HepG2 (cell line): ENCODE measurements at regions not wholly inside any gene's neighbourhood (a gene's known extent, or its start where the extent isn't known, plus 50 kb on each side); places are given as distances from the start of the nearest gene placed in this dataset.

ENCODE experiments used
- ATAC-seq: fragments of 200-7000 bp; cut with Tn5 transposase; 3 replicates; pipeline ENCODE4 v1.9.1; 2020; ENCODE audit warnings: mild to moderate bottlenecking, moderate library complexity
- BruUV-seq: library from RNA; stranded (reverse); fragments of 400-500 nt; replicated peaks from 2 replicates; lab custom pipeline; 2021; lab: Mats Ljungman, UMichigan
- CTCF ChIA-PET: fragments of 300-600 bp; formaldehyde crosslinking; extraction: SDS; loops from one replicate; lab custom pipeline; 2021; ENCODE audit warnings: low total read pairs, inconsistent platforms, low intra/inter-chr PET ratio; lab: Yijun Ruan, JAX
- POLR2A ChIA-PET: fragments of 350-600 bp; sonication (Branson Sonifier 250); formaldehyde crosslinking; loops from one replicate; lab custom pipeline; 2020; ENCODE audit warnings: antibody characterized with exemption, inconsistent platforms; lab: Yijun Ruan, JAX
- DNase-seq: peaks from one replicate; pipeline ENCODE4 v3.0.0-alpha.2; 2015; ENCODE audit warnings: low spot score
- FAIRE-seq: peaks from 3 replicates; lab custom pipeline; 2011; peaks lifted over from hg19 to GRCh38; lab: Jason Lieb, UNC
- H2AFZ ChIP-seq: one replicate; pipeline ENCODE4 v1.6.1; 2011; ENCODE audit warnings: low read length, inconsistent platforms
- H3K27ac ChIP-seq: fragments of 300-600 bp; 3 replicates; pipeline ENCODE4 v1.8.0; 2011; ENCODE audit warnings: mixed run types, mild to moderate bottlenecking, mixed read lengths, low read length, inconsistent platforms; ENCODE audit not compliant: insufficient read depth; ENCODE audit errors: extremely low read length
- H3K27me3 ChIP-seq, 2 experiments: fragments of 200-600 bp in 1 of 2; 2 replicates in 1 of 2; 3 replicates in 1 of 2; pipeline versions ENCODE4 v1.6.0 to v1.8.0; 2011; ENCODE audit warnings: low read length in 2 of 2, mild to moderate bottlenecking in 2 of 2, moderate library complexity in 2 of 2, inconsistent platforms in 1 of 2; ENCODE audit not compliant: insufficient read depth in 2 of 2, control insufficient read depth in 1 of 2
- H3K36me3 ChIP-seq, 2 experiments: fragments of 200-600 bp in 1 of 2; replicated peaks in 1 of 2; 2 replicates in 1 of 2; 3 replicates in 1 of 2; pipeline versions ENCODE4 v1.5.1 to v1.8.0; 2011; ENCODE audit warnings: low read length in 2 of 2, inconsistent platforms in 1 of 2; ENCODE audit not compliant: insufficient read depth in 2 of 2, control insufficient read depth in 1 of 2
- H3K4me1 ChIP-seq: 2 replicates; pipeline ENCODE4 v1.5.1; 2012; ENCODE audit warnings: low read length, inconsistent platforms; ENCODE audit not compliant: insufficient read depth
- H3K4me2 ChIP-seq: 2 replicates; pipeline ENCODE4 v1.6.0; 2011; ENCODE audit warnings: low read depth, low read length, inconsistent platforms
- H3K4me3 ChIP-seq, 3 experiments: fragments of 200-600 bp in 1 of 3; sonication (generic), shearing (Covaris generic) in 1 of 3; replicated peaks in 1 of 3; 2 replicates each; pipeline ENCODE4 v1.5.1; 2011 to 2016; ENCODE audit warnings: low read length in 3 of 3, inconsistent platforms in 2 of 3, low read depth in 2 of 3, mild to moderate bottlenecking in 2 of 3, control low read depth in 1 of 3, mixed read lengths in 1 of 3; ENCODE audit not compliant: insufficient read depth in 1 of 3
- H3K79me2 ChIP-seq: one replicate; pipeline ENCODE4 v1.6.1; 2011; ENCODE audit warnings: low read length, inconsistent platforms; ENCODE audit not compliant: insufficient read depth
- H3K9ac ChIP-seq: 2 replicates; pipeline ENCODE4 v1.6.0; 2011; ENCODE audit warnings: mild to moderate bottlenecking, low read depth, low read length, inconsistent platforms; ENCODE audit not compliant: insufficient read depth
- H3K9me3 ChIP-seq: 2 replicates; pipeline ENCODE4 v1.5.1; 2012; ENCODE audit warnings: mild to moderate bottlenecking, low read length
- H4K20me1 ChIP-seq: 2 replicates; pipeline ENCODE4 v1.6.0; 2011; ENCODE audit warnings: inconsistent platforms, mild to moderate bottlenecking, low read length, moderate library complexity; ENCODE audit not compliant: insufficient read depth
- AGO1 ChIP-seq: fragments of 200-400 bp; formaldehyde crosslinking; IDR thresholded peaks from 2 replicates; pipeline ENCODE4 v1.6.1; 2017; ENCODE audit warnings: mild to moderate bottlenecking, low read depth, low read length, moderate library complexity; ENCODE audit not compliant: poor library complexity, severe bottlenecking
- AGO2 ChIP-seq: fragments of 200-400 bp; formaldehyde crosslinking; optimal IDR thresholded peaks from 2 replicates; pipeline ENCODE3; 2017; ENCODE audit warnings: mild to moderate bottlenecking, low read depth, low read length, moderate library complexity
- EP300 ChIP-seq, 3 experiments: sonication (generic) in 1 of 3; formaldehyde crosslinking in 1 of 3; IDR thresholded peaks; 2 replicates each; pipeline versions ENCODE4 v1.5.1 to v1.6.1; 2011 to 2020; ENCODE audit warnings: low read depth in 2 of 3, low read length in 2 of 3, borderline replicate concordance in 1 of 3, improper control_type of control experiment in 1 of 3, mild to moderate bottlenecking in 1 of 3, missing genetic modification reagents in 1 of 3, moderate library complexity in 1 of 3
- GMEB2 ChIP-seq: IDR thresholded peaks from 2 replicates; pipeline ENCODE4 v1.6.1; 2016; ENCODE audit warnings: missing biosample characterization, missing genetic modification reagents, low read depth
- HOXA5 ChIP-seq: sonication (generic); formaldehyde crosslinking; IDR thresholded peaks from 2 replicates; pipeline ENCODE4 v1.4.0; 2020; ENCODE audit warnings: missing genetic modification reagents
- MAFK ChIP-seq, 2 experiments: IDR thresholded peaks in 1 of 2; conservative IDR thresholded peaks in 1 of 2; 2 replicates each; pipeline ENCODE4 v1.6.1; 2011; ENCODE audit warnings: improper control_type of control experiment in 2 of 2, low read length in 2 of 2
- MXD4 ChIP-seq: IDR thresholded peaks from 2 replicates; pipeline ENCODE4 v1.6.1; 2016; ENCODE audit warnings: mild to moderate bottlenecking, missing biosample characterization, missing genetic modification reagents
- NAIF1 ChIP-seq: sonication (generic); formaldehyde crosslinking; IDR thresholded peaks from 2 replicates; pipeline ENCODE4 v1.5.0; 2020; ENCODE audit warnings: mild to moderate bottlenecking, missing genetic modification reagents, borderline replicate concordance
- NR1H2 ChIP-seq: sonication (generic); formaldehyde crosslinking; IDR thresholded peaks from 2 replicates; pipeline ENCODE4 v1.8.1; 2022; ENCODE audit warnings: low read depth, missing genetic modification reagents, borderline replicate concordance
- RXRA ChIP-seq: sonication (generic); formaldehyde crosslinking; IDR thresholded peaks from 2 replicates; pipeline ENCODE4 v1.5.1; 2020; ENCODE audit warnings: missing genetic modification reagents
- SCMH1 ChIP-seq: sonication (generic); formaldehyde crosslinking; IDR thresholded peaks from 2 replicates; pipeline ENCODE4 v1.9.0; 2021; ENCODE audit warnings: missing genetic modification reagents, mild to moderate bottlenecking, borderline replicate concordance
- SETDB1 ChIP-seq: sonication (generic); formaldehyde crosslinking; IDR thresholded peaks from 2 replicates; pipeline ENCODE4 v1.5.1; 2020; ENCODE audit warnings: missing genetic modification reagents, mild to moderate bottlenecking, borderline replicate concordance
- ZNF264 ChIP-seq: sonication (generic); formaldehyde crosslinking; IDR thresholded peaks from 2 replicates; pipeline ENCODE4 v1.4.0; 2020; ENCODE audit warnings: missing genetic modification reagents
- ZNF569 ChIP-seq: sonication (generic); formaldehyde crosslinking; IDR thresholded peaks from 2 replicates; pipeline ENCODE4 v1.5.0; 2020; ENCODE audit warnings: mild to moderate bottlenecking, missing genetic modification reagents, moderate library complexity, borderline replicate concordance
- ZNF749 ChIP-seq: sonication (generic); formaldehyde crosslinking; IDR thresholded peaks from 2 replicates; pipeline ENCODE4 v1.8.0; 2022; ENCODE audit warnings: mild to moderate bottlenecking, missing genetic modification reagents, moderate library complexity, borderline replicate concordance
- ZNF784 ChIP-seq: sonication (generic); formaldehyde crosslinking; IDR thresholded peaks from 2 replicates; pipeline ENCODE4 v1.5.1; 2020; ENCODE audit warnings: missing genetic modification reagents, mild to moderate bottlenecking, borderline replicate concordance
- WGBS: methylation state at CpG from one replicate; pipeline ENCODE4 v1.1.6; 2017; ENCODE audit warnings: low lambda C conversion rate; 5-methylcytosine and 5-hydroxymethylcytosine counted together
- in situ Hi-C: cut with HindIII; loops from 2 replicates; pipeline ENCODE4 v1.10.0; 2017; ENCODE audit warnings: low pct_unique_long_range_greater_than_20kb; ENCODE audit not compliant: extremely low pct_ligation_motif_present
- intact Hi-C: fragments of 100-400 bp; cut with micrococcal nuclease; formaldehyde crosslinking; loops from one replicate; pipeline ENCODE4 v1.10.0; 2022; ENCODE audit not compliant: unreplicated experiment

- in situ Hi-C loops = no loop called here
- no peak for DNase-seq
- H3K9ac ChIP-seq = no peak overlapping the region
- TF ChIP-seq MXD4 (CRISPR knock-in tag) (no peak), HOXA5 (CRISPR knock-in tag) (no peak), SETDB1 (no peak), AGO1 (no peak), ZNF784 (no peak), SCMH1 (CRISPR knock-in tag) (no peak), ZNF569 (CRISPR knock-in tag) (no peak), RXRA (CRISPR knock-in tag) (no peak)
- TF ChIP-seq, all 625 proteins: peak for 0
- H3K27me3 ChIP-seq = no peaks in the 10 kb centered on the region
- no peaks in the 10 kb centered on the region for H3K9me3 ChIP-seq
- H3K27ac ChIP-seq = no peak overlapping the region
- ChIA-PET POLR2A (no interaction called here), CTCF (no interaction called here)
- H3K36me3 ChIP-seq = no peaks in the 10 kb centered on the region
- 0% methylated on average over 2 of the region's 2 CpGs for WGBS
- intact Hi-C loops = no loop called here
- H4K20me1 ChIP-seq = no peaks in the 10 kb centered on the region
- H3K4me2 ChIP-seq = no peak overlapping the region
- H2AFZ ChIP-seq = no peak overlapping the region
- no TSS peak for BruUV-seq
- H3K4me3 ChIP-seq = no peak overlapping the region
- no peaks in the 10 kb centered on the region for H3K79me2 ChIP-seq
- ATAC-seq (no peak), FAIRE-seq (no peak)
- H3K4me1 ChIP-seq = no peaks in the 10 kb centered on the region
Observed at GRCh38 chr5:98638111-98638510, 135.4 kb upstream of the RGMB start.

DNA sequence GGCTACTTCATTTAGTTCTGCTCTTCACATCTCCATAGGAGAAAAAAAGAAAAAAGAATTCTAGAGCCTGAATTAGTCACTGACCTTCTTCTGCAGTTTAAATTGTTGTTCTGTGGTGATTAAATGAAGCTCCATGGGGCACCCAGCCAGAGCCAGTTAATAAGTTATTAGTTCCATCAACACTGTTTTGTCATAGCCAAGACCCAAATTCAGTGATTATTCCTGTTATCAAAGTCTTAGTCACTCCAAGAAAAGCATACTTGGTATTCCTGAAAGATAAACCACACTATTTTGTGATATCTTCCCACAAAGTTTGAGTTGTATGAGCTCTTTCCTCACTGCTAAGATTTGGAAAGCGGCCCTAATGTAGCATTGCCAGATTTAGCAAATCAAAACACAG, 134.8 kb upstream of the RGMB start:
- no peaks in the 10 kb centered on the region for H3K79me2 ChIP-seq
- no peaks in the 10 kb centered on the region for H3K9me3 ChIP-seq
- no peaks in the 10 kb centered on the region for H3K27me3 ChIP-seq
- POLR2A ChIA-PET = no interaction called here
- BruUV-seq = no TSS peak
- CTCF ChIA-PET = no interaction called here
- in situ Hi-C loops = no loop called here
- ATAC-seq = no peak
- H3K4me1 ChIP-seq = no peaks in the 10 kb centered on the region
- H3K4me2 ChIP-seq = no peak overlapping the region
- no peak overlapping the region for H2AFZ ChIP-seq
- H3K27ac ChIP-seq = no peak overlapping the region
- no peak overlapping the region for H3K4me3 ChIP-seq
- no peak for DNase-seq
- no peak overlapping the region for H3K9ac ChIP-seq
- FAIRE-seq = no peak
- H3K36me3 ChIP-seq = no peaks in the 10 kb centered on the region
- H4K20me1 ChIP-seq = no peaks in the 10 kb centered on the region
- intact Hi-C loops = no loop called here
- WGBS = 0% methylated on average over 1 of the region's 1 CpG
- no peak for TF ChIP-seq GMEB2 (CRISPR knock-in tag)
- TF ChIP-seq ZNF749 (CRISPR knock-in tag) = no peak
- TF ChIP-seq EP300 (IDR thresholded peaks at IDR 0.05; ENCODE audit: low read depth in 2 of 2, low read length in 2 of 2) = no peak
- no peak for TF ChIP-seq EP300 (CRISPR knock-in tag; IDR thresholded peaks at IDR 0.05; ENCODE audit: borderline replicate concordance)
- no peak for TF ChIP-seq NAIF1 (CRISPR knock-in tag)
- TF ChIP-seq AGO2 = no peak
- TF ChIP-seq ZNF264 (CRISPR knock-in tag) = no peak
- TF ChIP-seq NR1H2 = no peak
- TF ChIP-seq MAFK (conservative IDR thresholded peaks at IDR 0.05 in 1 of 2, IDR thresholded peaks at IDR 0.05 in 1 of 2; ENCODE audit: low read length in 2 of 2) = no peak
